Esophagus mucosa (tissue), 1 donor: ENCODE measurements at regions not wholly inside any gene's neighbourhood (a gene's known extent, or its start where the extent isn't known, plus 50 kb on each side); places are given as distances from the start of the nearest gene placed in this dataset.
A peak's percentile ranks its signal among the peaks of the same experiment; 100 is the strongest.

Source experiments
- ATAC-seq: fragments of 200-7000 bp; cut with Tn5 transposase; one replicate; pipeline ENCODE4 v1.9.1; 2020
- donor health status: DM: yes; HTN: yes; CAD: no.

GRCh38 chr3:194738254-194739093 lies 52.8 kb downstream of the FAM43A start:
- no peak for ATAC-seq

GRCh38 chr3:194739498-194740284 lies 54.0 kb downstream of the FAM43A start:
- ATAC-seq = no peak

DNA sequence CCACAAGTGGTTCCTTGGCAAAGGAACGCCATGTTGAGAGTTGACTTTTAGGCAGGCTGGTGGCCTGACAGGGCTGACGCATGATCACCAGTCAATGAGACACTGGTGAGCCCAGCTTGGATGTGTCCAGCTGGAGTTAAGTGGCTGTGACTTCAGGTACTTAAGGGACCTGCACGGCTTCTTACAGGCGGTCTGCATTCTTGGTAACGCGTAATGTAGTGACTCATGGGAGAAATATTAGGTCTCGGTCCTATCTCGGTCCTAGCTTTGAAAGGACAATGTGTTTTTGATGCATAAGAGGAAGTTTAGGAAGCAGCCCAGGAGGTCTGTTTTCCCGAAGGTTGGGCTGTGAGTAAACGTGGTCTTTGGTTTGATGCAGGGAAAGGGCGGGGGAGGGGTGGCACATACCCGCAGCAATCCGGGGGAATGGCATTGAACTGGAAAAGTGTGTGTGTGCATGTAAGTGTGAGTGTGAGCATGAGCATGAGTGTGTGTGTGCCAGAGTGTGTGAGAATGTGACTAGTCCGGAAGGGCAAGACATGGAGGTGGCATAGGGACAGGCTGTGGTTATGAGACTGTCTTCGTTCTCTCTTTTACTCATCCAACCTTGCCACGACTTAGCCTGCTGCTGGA lies 55.3 kb downstream of the FAM43A start:
- peak; percentile 25 for ATAC-seq

DNA sequence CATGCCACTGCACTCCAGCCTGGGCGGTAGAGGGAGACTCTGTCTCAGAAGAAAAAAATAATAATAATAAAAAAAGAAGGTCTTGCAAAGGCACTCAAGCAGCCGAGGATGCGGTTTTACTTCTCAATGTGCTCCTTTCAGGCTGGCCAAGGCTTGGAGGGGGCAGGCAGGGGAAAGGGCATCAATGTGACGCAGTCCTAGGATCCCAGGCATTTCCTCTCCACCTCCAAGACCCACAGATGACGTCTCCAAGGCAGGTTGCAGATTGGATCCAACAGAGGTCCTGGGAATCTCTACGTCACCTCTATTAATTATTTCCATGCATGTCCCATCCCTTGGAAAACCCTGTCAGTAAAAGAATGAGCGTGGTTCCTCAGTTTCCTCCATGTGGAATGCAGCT lies 56.2 kb downstream of the FAM43A start:
- ATAC-seq = no peak

DNA sequence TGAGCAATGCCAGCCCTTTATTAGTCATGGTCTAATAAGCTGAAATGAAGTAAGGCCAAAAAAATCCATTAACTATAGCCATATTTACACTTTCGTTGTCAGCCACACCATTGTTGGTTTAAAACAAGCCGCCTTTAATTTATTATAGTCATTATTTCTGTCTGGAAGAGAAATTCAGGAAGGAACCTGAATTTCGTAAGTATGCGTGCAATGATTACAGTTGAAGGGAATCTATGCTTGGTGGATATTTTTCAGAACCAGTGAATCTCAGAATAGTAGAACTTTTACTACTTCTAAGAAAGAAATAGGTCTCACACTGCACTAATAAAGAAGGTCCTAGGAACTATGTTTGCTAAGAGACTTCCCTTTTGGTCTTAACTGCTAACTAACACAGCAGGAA lies 59.1 kb downstream of the FAM43A start:
- ATAC-seq = no peak

- no peak for ATAC-seq
Measured at GRCh38 chr3:194745422-194746184, 59.9 kb downstream of the FAM43A start.

GRCh38 chr3:194748225-194748624 lies 62.5 kb downstream of the FAM43A start:
- no peak for ATAC-seq

DNA sequence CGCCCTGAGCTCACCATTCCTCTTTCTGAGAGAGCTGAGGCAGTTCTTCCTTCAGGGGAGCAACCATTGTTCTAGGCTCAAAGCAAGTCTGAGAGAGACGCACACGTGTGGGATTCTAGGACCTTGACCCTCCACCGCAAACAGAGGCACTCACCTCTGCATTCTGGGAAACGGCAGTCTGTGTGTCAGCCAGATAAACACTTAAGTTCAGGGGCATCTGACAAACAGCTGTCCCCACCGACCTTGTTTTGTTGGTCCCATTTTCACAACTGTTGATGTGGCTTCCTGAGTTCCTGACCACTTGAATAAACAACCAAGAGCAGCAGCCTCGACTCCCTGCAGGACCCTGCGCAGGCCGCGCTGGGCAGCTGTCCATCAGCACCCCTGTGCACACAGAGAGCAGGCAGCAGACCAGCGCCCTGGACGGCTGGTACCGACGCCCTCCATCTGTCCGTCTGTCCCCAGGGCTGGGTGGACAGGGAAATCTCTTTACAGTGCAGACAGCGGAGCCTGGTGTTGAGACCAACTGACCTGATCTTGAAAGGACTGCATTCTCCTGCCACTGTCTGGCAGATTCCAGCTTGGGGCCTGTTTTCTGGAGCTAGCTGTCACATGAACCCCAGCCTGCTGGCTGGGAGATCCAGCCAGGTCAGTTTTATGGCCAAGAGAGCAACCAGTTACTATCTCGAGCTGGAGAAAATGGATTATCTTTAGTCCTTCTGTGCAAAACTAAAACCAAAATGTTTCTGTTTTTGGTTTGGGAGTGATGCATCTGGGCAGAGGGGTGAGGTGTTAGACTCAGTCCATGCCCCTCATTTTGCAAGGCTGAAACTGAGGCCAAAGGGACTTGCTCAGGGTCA lies 64.2 kb downstream of the FAM43A start:
- ATAC-seq = no peak

DNA sequence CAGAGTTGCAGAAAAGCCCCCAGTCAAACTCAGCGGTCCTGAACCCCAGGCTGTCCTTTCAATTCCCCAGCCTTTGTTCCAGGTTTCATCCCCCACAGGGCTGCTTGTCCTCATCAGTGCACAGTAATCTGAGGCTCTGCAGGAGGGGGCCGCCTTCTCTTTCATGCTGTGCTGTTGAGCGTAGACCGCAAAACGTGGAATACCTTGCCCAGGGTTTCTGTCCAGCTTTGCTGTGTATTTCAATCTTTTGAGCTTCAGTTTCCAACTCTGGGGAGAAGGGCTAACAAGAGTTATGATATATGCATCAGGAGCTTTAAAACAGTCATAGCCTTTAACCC lies 64.8 kb downstream of the FAM43A start:
- ATAC-seq = no peak

GRCh38 chr3:194755671-194756459 lies 70.2 kb downstream of the FAM43A start:
- no peak for ATAC-seq

- no peak for ATAC-seq
Measured at GRCh38 chr3:194756460-194756779, 70.7 kb downstream of the FAM43A start.

DNA sequence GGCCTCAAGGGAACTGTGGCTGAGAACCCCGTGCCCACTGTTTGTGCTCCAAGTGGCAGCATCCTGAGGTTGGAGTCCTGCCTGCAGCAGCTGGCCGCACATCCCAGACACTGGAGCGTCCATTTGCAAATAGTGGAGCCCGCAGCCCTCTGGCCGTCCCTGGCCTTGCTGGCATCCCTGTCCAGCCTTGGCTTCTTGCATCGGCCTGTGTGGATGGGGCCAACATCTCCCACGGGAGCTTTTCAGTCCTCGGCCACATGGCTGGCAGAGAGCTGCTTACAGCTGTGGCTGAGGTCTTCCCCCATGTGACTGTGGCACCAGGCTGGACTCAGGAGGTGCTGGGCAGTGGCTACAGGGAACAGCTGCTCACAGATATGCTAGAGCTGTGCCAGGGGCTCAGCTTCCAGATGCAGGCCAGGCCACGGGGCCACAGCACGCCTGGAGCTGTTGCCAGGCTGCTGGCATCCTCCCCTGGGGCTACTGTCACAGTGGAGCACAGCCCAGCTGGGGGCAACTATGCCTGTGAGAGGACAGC lies 71.2 kb downstream of the FAM43A start:
- peak; percentile 10 for ATAC-seq

DNA sequence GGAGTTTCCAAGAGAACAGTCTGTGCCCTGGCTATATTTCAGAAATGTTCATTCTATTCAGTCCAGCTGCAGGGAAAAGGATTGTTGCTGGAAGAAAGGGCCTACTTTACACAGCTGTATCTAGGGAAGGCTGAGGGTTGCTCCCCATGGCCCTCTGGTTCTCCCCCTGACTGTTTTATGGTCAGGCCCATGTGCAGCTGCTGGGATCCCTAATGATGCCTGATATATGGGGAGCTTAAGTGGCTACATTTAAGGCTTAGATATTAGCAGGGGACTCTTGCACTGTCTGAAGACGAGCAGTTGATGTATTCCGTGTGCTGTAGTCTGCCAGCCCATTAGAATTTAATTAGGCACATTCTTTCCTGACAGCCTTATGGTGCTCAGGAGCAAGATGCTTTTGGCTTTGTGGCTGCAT lies 72.0 kb downstream of the FAM43A start:
- ATAC-seq = no peak

- ATAC-seq = no peak
Measured at GRCh38 chr3:194758716-194759115, 73.0 kb downstream of the FAM43A start.

DNA sequence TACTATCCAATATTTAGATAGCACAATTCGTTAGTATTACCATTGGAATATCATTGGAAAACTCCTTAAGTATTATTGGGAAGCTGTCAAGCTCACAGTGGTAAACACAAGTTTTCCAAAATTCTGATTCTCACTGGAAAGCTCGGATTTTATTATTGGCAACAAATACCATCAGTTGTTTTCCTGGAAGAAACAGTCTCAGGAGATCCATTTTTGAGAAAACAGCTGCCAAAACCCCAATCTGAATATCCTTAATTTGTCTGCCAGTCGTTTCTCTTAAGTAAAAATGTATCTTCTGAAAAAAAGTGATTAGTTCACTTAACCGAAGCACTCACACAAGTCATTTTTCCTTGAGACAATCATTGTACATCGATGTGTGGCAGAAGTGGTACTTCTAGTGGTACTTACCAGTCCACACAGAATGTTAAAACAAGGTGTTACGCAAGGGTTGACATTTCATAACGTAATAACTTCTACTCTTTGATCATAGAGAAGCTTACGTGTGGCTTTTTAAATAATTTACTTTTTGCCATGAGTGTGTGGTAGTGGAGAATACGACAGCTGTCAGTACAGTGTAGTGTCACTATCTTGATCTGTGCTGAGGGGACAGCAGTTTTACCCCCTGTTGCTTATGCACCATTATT lies 74.9 kb downstream of the FAM43A start:
- ATAC-seq = no peak

DNA sequence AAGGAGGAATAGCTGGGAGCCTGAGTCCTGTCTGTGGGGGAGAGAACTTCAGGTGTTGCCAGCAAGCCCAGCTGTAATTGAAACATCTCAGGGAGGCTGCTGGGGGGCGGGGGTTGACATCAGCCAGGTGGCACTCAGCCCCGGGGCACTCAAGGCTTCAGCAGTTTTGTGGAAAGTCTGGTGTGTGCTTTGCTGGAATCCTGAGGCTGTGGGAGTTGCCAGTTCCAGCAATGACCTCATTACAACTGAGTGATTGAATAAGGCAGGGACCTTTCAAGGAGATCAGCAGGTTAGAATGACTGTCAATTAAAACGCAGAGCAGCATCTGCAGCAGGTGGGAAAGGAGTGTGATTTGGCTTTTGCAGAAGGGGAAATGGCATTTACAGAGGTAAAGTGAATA lies 75.7 kb downstream of the FAM43A start:
- ATAC-seq = no peak

DNA sequence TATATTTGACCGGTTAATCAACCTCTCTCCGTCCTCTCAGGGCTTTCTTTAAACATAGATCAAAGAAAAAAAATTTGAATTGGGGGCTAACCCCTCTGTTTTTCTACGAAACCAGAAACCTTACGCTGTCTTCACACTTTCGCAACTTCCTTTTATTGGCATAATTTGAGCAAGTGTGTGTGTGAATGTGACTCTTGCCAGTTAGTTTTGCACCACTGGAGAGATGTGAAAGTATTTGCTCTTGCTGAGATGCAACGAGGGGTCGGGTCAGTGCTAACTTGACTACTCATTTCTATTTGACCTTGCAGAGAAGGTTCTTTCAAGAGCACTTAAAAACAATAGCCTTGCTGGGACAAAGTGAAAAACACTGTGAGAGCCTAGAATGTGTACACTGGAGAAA lies 81.2 kb downstream of the FAM43A start:
- no peak for ATAC-seq

DNA sequence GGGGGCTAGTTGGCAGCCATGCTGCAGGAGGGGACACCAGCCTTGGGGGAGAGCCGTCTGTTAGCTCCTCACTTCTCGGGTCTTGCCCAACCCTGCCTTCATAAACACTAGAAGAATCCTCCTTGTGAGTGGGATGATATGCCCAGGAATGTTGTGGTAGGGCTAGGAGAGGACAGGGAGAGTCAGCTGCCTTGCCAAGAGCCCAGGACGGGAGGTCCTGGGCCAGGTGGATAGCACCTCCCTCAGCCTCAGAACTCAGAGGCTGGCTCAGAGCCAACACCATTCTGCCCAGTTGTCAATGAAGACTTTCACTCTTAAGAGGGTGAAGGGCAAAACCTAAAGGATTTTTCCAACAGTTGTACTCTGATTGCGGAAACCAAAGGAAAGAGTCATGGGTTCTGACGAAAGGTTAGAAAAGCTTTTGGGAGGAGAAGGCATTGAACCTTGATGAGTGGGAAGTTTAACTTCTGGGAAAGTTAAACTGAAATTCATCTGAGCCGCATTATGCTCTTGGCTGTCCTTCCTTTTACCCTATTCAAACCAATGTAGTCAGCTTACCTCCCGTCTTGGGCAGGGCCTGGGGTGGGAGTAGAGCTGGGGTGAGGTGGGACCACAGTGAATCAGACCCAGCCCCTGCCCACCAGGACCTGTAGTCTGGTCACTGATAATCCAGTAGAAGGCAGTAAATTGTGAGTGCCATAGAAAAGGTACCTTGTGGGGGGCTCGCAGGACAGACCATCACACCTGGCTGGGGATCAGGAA lies 81.9 kb downstream of the FAM43A start:
- no peak for ATAC-seq

DNA sequence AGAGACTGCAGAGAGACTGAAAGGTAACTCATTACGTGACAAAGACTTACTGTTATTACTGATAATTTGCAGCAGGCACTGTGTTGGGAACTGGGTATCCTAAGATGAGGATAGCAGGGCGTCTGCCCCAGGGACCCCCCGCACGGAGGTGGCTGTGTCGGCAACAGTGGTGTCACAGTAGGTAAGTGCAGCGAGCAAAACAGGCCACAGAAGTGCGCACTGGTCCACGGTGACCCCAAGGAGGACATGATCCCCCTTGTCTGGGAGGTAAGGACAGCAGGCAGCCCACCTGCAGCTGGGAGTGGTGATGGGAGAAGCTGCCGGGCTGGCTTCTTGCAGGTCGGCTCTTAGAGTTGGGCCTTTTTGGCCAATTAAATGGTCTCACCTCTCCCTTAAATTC lies 82.9 kb downstream of the FAM43A start:
- no peak for ATAC-seq
